GM23338 (cell line): ENCODE measurements at regions not wholly inside any gene's neighbourhood (a gene's known extent, or its start where the extent isn't known, plus 50 kb on each side); places are given as distances from the start of the nearest gene placed in this dataset.

Experiments
- ATAC-seq: fragments of 200-7000 bp; cut with Tn5 transposase; 3 replicates; pipeline ENCODE4 v1.9.1; 2020
- DNase-seq: peaks from one replicate; pipeline ENCODE4 v3.0.0-alpha.2; 2015; ENCODE audit warnings: low spot score
- H2AFZ ChIP-seq: fragments of 200-600 bp; sonication (generic); 2 replicates; pipeline ENCODE4 v1.8.0; 2016; ENCODE audit warnings: antibody characterized with exemption, mild to moderate bottlenecking, moderate library complexity
- H3F3A ChIP-seq: fragments of 200-600 bp; sonication (generic); replicated peaks from 2 replicates; pipeline ENCODE4 v1.8.0; 2017; ENCODE audit warnings: antibody characterized with exemption, mixed run types, low read depth
- H3K27ac ChIP-seq: fragments of 200-600 bp; sonication (generic); 2 replicates; pipeline ENCODE4 v1.6.1; 2016; ENCODE audit warnings: low read depth
- H3K27me3 ChIP-seq: fragments of 200-600 bp; sonication (generic); 2 replicates; pipeline ENCODE4 v1.8.0; 2016; ENCODE audit warnings: mild to moderate bottlenecking, mixed run types, moderate library complexity; ENCODE audit not compliant: insufficient read depth
- H3K36me3 ChIP-seq: fragments of 200-600 bp; sonication (generic); 2 replicates; pipeline ENCODE4 v1.8.0; 2016; ENCODE audit warnings: mild to moderate bottlenecking; ENCODE audit not compliant: insufficient read depth
- H3K4me1 ChIP-seq: fragments of 200-600 bp; sonication (generic); 2 replicates; pipeline ENCODE4 v1.8.0; 2016; ENCODE audit warnings: mild to moderate bottlenecking, moderate library complexity; ENCODE audit not compliant: insufficient read depth
- H3K4me2 ChIP-seq: fragments of 200-600 bp; sonication (generic); 2 replicates; pipeline ENCODE4 v1.7.1; 2017; ENCODE audit warnings: mixed run types
- H3K4me3 ChIP-seq: fragments of 200-600 bp; sonication (generic); 2 replicates; pipeline ENCODE4 v1.6.1; 2016; ENCODE audit warnings: mixed run types
- H3K79me2 ChIP-seq: fragments of 200-600 bp; sonication (generic); replicated peaks from 2 replicates; pipeline ENCODE4 v1.8.0; 2017; ENCODE audit warnings: mild to moderate bottlenecking; ENCODE audit not compliant: insufficient read depth
- H3K9me2 ChIP-seq: fragments of 200-600 bp; sonication (generic); 2 replicates; pipeline ENCODE4 v1.8.0; 2017; ENCODE audit not compliant: insufficient read depth
- H4K20me1 ChIP-seq: fragments of 200-600 bp; sonication (generic); replicated peaks from 2 replicates; pipeline ENCODE4 v1.8.0; 2017; ENCODE audit warnings: mild to moderate bottlenecking; ENCODE audit not compliant: insufficient read depth
- H3K27ac Mint-ChIP-seq: 2 replicates; pipeline ENCODE4 v1.8.0; 2020; ENCODE audit warnings: inconsistent platforms, mild to moderate bottlenecking, moderate library complexity, mixed read lengths
- H3K27me3 Mint-ChIP-seq: 3 replicates; pipeline ENCODE4 v1.8.0; 2022; ENCODE audit warnings: low read depth, mild to moderate bottlenecking, moderate library complexity, mixed read lengths, inconsistent platforms; ENCODE audit not compliant: insufficient read depth, poor library complexity
- H3K36me3 Mint-ChIP-seq: 3 replicates; pipeline ENCODE4 v1.8.0; 2021; ENCODE audit warnings: low read depth, mild to moderate bottlenecking, inconsistent platforms, moderate library complexity, mixed read lengths
- H3K4me1 Mint-ChIP-seq: 3 replicates; pipeline ENCODE4 v1.8.0; 2020; ENCODE audit warnings: mild to moderate bottlenecking, inconsistent platforms, mixed read lengths
- H3K4me3 Mint-ChIP-seq: 3 replicates; pipeline ENCODE4 v1.8.0; 2021; ENCODE audit warnings: moderate library complexity, mild to moderate bottlenecking, inconsistent platforms, mixed read lengths
- H3K9me3 Mint-ChIP-seq: 3 replicates; pipeline ENCODE4 v1.8.0; 2020; ENCODE audit warnings: moderate library complexity, mild to moderate bottlenecking, inconsistent platforms, mixed read lengths
- CREB1 ChIP-seq: fragments of 250-450 bp; sonication (Bioruptor Pico); IDR thresholded peaks from 2 replicates; pipeline ENCODE4 v1.5.0; 2020; ENCODE audit warnings: low read depth, mild to moderate bottlenecking, moderate library complexity
- CTCF ChIP-seq, 2 experiments: fragments of 200-600 bp in 1 of 2; sonication (generic) in 1 of 2; conservative IDR thresholded peaks; 2 replicates each; pipeline versions ENCODE4 v1.5.1 to v1.6.1; 2016 to 2017; ENCODE audit warnings: antibody characterized with exemption in 2 of 2, low read depth in 2 of 2, mild to moderate bottlenecking in 2 of 2, moderate library complexity in 1 of 2
- ETS1 ChIP-seq: IDR thresholded peaks from 2 replicates; pipeline ENCODE4 v1.6.1; 2016; ENCODE audit warnings: antibody characterized with exemption
- EZH2 ChIP-seq: fragments of 200-600 bp; sonication (generic); IDR thresholded peaks from one replicate; pipeline ENCODE4 v1.8.0; 2017; ENCODE audit warnings: antibody characterized with exemption, mild to moderate bottlenecking, low read depth; ENCODE audit not compliant: unreplicated experiment
- EZH2phosphoT487 ChIP-seq: fragments of 200-600 bp; sonication (generic); IDR thresholded peaks from one replicate; pipeline ENCODE4 v1.8.1; 2018; ENCODE audit warnings: antibody characterized with exemption; ENCODE audit not compliant: unreplicated experiment
- JUNB ChIP-seq: IDR thresholded peaks from one replicate; pipeline ENCODE4 v1.6.1; 2016; ENCODE audit warnings: antibody characterized with exemption; ENCODE audit not compliant: unreplicated experiment
- NANOG ChIP-seq: IDR thresholded peaks from 2 replicates; pipeline ENCODE4 v1.6.1; 2016; ENCODE audit warnings: antibody characterized with exemption, borderline replicate concordance
- POLR2AphosphoS5 ChIP-seq: IDR thresholded peaks from 2 replicates; pipeline ENCODE4 v1.6.1; 2016; ENCODE audit warnings: antibody characterized with exemption, low read depth
- STAT1 ChIP-seq: IDR thresholded peaks from one replicate; pipeline ENCODE4 v1.6.1; 2016; ENCODE audit warnings: antibody characterized with exemption; ENCODE audit not compliant: unreplicated experiment
- ZNF114 ChIP-seq: fragments of 250-450 bp; sonication (Bioruptor Pico); IDR thresholded peaks from 2 replicates; pipeline ENCODE4 v1.5.0; 2020; ENCODE audit warnings: mild to moderate bottlenecking, moderate library complexity
- ZNF331 ChIP-seq: fragments of 250-450 bp; sonication (Bioruptor Pico); IDR thresholded peaks from 2 replicates; pipeline ENCODE4 v1.5.0; 2020; ENCODE audit warnings: low read depth, mild to moderate bottlenecking, moderate library complexity
- TF ChIP-seq, protein P1 (sequence below): IDR thresholded peaks from one replicate; pipeline ENCODE4 v1.6.1; 2018; ENCODE audit warnings: antibody characterized with exemption; ENCODE audit not compliant: unreplicated experiment
- TF ChIP-seq, protein P2 (sequence below): fragments of 250-450 bp; sonication (Bioruptor Pico); IDR thresholded peaks from 2 replicates; pipeline ENCODE4 v1.5.0; 2020; ENCODE audit warnings: mild to moderate bottlenecking, moderate library complexity

DNA sequence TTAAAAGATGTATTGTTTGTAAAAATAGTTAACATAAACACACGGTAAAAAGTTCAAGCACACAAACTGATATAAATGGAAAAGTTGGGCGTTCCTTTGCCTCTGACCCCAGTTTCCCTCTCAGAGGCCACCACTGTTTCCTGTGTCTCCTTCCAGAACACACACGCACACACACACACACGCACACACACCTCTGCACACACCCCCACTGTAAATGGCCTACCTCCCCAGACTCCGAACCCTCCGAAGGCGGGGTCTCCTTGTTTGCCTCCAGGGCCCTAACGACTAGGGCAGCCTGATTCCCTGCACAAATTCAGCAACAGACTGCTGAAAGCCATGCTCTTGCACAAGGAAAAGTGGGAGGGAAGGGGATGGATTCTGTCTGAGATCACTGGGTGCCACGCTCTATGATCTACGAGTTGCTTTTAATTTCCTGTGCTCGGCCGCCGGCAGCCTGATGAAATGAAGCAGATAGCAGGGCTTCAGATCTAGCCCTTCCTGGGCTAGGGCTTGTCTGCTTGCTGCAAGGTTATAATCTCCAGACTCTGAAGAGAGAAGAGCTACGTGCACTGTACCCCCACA is 184.0 kb upstream of the IL12B start:
- DNase-seq (no peak), ATAC-seq (no peak)
- peaks cover 8% of the 10 kb centered on the region; the same call in 2 of the 3 replicates for H3K4me1 Mint-ChIP-seq
- Histone ChIP-seq H3K4me2 (no peak overlapping the region), H3K27me3 (no peaks in the 10 kb centered on the region), H3F3A (no peaks in the 10 kb centered on the region), H4K20me1 (no peaks in the 10 kb centered on the region), H3K4me3 (no peak overlapping the region), H2AFZ (no peak overlapping the region), H3K27ac (no peak overlapping the region), H3K4me1 (no peaks in the 10 kb centered on the region), H3K36me3 (no peaks in the 10 kb centered on the region), H3K79me2 (no peaks in the 10 kb centered on the region), H3K9me2 (no peaks in the 10 kb centered on the region)
- H3K27me3 Mint-ChIP-seq: peaks cover 4% of the 10 kb centered on the region
- TF ChIP-seq ZNF331 (CRISPR knock-in tag) (no peak), EZH2 (no peak), ETS1 (no peak), NANOG (no peak), EZH2phosphoT487 (no peak), CTCF (conservative IDR thresholded peaks at IDR 0.05; ENCODE audit: low read depth in 2 of 2) (no peak), CREB1 (CRISPR knock-in tag) (no peak), ZNF114 (CRISPR knock-in tag) (no peak), POLR2AphosphoS5 (no peak), STAT1 (no peak), JUNB (no peak)
- TF ChIP-seq, protein P1, sequence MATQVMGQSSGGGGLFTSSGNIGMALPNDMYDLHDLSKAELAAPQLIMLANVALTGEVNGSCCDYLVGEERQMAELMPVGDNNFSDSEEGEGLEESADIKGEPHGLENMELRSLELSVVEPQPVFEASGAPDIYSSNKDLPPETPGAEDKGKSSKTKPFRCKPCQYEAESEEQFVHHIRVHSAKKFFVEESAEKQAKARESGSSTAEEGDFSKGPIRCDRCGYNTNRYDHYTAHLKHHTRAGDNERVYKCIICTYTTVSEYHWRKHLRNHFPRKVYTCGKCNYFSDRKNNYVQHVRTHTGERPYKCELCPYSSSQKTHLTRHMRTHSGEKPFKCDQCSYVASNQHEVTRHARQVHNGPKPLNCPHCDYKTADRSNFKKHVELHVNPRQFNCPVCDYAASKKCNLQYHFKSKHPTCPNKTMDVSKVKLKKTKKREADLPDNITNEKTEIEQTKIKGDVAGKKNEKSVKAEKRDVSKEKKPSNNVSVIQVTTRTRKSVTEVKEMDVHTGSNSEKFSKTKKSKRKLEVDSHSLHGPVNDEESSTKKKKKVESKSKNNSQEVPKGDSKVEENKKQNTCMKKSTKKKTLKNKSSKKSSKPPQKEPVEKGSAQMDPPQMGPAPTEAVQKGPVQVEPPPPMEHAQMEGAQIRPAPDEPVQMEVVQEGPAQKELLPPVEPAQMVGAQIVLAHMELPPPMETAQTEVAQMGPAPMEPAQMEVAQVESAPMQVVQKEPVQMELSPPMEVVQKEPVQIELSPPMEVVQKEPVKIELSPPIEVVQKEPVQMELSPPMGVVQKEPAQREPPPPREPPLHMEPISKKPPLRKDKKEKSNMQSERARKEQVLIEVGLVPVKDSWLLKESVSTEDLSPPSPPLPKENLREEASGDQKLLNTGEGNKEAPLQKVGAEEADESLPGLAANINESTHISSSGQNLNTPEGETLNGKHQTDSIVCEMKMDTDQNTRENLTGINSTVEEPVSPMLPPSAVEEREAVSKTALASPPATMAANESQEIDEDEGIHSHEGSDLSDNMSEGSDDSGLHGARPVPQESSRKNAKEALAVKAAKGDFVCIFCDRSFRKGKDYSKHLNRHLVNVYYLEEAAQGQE: no peak
- TF ChIP-seq, protein P2, sequence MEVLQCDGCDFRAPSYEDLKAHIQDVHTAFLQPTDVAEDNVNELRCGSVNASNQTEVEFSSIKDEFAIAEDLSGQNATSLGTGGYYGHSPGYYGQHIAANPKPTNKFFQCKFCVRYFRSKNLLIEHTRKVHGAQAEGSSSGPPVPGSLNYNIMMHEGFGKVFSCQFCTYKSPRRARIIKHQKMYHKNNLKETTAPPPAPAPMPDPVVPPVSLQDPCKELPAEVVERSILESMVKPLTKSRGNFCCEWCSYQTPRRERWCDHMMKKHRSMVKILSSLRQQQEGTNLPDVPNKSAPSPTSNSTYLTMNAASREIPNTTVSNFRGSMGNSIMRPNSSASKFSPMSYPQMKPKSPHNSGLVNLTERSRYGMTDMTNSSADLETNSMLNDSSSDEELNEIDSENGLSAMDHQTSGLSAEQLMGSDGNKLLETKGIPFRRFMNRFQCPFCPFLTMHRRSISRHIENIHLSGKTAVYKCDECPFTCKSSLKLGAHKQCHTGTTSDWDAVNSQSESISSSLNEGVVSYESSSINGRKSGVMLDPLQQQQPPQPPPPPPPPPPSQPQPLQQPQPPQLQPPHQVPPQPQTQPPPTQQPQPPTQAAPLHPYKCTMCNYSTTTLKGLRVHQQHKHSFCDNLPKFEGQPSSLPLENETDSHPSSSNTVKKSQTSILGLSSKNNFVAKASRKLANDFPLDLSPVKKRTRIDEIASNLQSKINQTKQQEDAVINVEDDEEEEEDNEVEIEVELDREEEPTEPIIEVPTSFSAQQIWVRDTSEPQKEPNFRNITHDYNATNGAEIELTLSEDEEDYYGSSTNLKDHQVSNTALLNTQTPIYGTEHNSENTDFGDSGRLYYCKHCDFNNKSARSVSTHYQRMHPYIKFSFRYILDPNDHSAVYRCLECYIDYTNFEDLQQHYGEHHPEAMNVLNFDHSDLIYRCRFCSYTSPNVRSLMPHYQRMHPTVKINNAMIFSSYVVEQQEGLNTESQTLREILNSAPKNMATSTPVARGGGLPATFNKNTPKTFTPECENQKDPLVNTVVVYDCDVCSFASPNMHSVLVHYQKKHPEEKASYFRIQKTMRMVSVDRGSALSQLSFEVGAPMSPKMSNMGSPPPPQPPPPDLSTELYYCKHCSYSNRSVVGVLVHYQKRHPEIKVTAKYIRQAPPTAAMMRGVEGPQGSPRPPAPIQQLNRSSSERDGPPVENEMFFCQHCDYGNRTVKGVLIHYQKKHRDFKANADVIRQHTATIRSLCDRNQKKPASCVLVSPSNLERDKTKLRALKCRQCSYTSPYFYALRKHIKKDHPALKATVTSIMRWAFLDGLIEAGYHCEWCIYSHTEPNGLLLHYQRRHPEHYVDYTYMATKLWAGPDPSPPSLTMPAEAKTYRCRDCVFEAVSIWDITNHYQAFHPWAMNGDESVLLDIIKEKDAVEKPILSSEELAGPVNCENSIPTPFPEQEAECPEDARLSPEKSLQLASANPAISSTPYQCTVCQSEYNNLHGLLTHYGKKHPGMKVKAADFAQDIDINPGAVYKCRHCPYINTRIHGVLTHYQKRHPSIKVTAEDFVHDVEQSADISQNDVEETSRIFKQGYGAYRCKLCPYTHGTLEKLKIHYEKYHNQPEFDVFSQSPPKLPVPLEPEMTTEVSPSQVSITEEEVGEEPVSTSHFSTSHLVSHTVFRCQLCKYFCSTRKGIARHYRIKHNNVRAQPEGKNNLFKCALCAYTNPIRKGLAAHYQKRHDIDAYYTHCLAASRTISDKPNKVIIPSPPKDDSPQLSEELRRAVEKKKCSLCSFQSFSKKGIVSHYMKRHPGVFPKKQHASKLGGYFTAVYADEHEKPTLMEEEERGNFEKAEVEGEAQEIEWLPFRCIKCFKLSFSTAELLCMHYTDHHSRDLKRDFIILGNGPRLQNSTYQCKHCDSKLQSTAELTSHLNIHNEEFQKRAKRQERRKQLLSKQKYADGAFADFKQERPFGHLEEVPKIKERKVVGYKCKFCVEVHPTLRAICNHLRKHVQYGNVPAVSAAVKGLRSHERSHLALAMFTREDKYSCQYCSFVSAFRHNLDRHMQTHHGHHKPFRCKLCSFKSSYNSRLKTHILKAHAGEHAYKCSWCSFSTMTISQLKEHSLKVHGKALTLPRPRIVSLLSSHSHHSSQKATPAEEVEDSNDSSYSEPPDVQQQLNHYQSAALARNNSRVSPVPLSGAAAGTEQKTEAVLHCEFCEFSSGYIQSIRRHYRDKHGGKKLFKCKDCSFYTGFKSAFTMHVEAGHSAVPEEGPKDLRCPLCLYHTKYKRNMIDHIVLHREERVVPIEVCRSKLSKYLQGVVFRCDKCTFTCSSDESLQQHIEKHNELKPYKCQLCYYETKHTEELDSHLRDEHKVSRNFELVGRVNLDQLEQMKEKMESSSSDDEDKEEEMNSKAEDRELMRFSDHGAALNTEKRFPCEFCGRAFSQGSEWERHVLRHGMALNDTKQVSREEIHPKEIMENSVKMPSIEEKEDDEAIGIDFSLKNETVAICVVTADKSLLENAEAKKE (CRISPR knock-in tag): no peak
- H3K36me3 Mint-ChIP-seq: no peaks in the 10 kb centered on the region
- H3K27ac Mint-ChIP-seq: no peak overlapping the region
- no peaks in the 10 kb centered on the region for H3K9me3 Mint-ChIP-seq
- no peak overlapping the region for H3K4me3 Mint-ChIP-seq
